Ovary (tissue), 3 donors: ENCODE measurements at regions not wholly inside any gene's neighbourhood (a gene's known extent, or its start where the extent isn't known, plus 50 kb on each side); places are given as distances from the start of the nearest gene placed in this dataset.

Experiments
- EP300 ChIP-seq: sonication (generic); formaldehyde crosslinking; IDR thresholded peaks from one replicate; pipeline ENCODE4 v1.6.1; 2017; ENCODE audit warnings: antibody characterized with exemption
- POLR2A ChIP-seq: fragments of 450-650 bp; IDR thresholded peaks from one replicate; pipeline ENCODE4 v1.6.1; 2017; ENCODE audit warnings: antibody characterized with exemption, mild to moderate bottlenecking, moderate library complexity
- TF ChIP-seq, protein P1 (sequence below), 3 donors: fragments of 450-650 bp in 2 of 3; fragments of 200-600 bp in 1 of 3; IDR thresholded peaks; one replicate each; pipeline versions ENCODE4 v1.5.1 to v1.8.0; 2016 to 2022; ENCODE audit warnings: antibody characterized with exemption in 3 of 3, mild to moderate bottlenecking in 1 of 3
- donor health status: DM: no; HTN: no; CAD: no.

DNA sequence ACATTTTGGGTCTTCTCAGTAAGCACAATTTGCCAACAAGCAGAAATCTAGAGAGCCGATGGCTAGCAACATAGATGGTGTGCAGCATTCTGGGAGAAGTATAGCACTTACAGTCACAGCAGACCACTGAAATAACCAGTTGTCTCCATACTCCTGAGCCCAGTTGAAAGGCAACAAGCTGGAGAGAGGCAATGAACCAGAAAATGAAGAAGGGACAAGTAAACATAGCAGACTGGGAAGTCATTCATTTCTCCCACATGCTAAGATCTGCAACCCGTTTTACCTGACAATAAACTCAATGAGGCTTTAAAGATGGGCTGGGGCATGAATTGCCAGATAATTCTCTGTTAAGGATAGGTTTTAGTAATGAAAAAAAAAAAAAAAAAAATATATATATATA, 575.6 kb upstream of the GRAMD2B start:
- TF ChIP-seq POLR2A (no peak), EP300 (no peak)
- TF ChIP-seq, protein P1, sequence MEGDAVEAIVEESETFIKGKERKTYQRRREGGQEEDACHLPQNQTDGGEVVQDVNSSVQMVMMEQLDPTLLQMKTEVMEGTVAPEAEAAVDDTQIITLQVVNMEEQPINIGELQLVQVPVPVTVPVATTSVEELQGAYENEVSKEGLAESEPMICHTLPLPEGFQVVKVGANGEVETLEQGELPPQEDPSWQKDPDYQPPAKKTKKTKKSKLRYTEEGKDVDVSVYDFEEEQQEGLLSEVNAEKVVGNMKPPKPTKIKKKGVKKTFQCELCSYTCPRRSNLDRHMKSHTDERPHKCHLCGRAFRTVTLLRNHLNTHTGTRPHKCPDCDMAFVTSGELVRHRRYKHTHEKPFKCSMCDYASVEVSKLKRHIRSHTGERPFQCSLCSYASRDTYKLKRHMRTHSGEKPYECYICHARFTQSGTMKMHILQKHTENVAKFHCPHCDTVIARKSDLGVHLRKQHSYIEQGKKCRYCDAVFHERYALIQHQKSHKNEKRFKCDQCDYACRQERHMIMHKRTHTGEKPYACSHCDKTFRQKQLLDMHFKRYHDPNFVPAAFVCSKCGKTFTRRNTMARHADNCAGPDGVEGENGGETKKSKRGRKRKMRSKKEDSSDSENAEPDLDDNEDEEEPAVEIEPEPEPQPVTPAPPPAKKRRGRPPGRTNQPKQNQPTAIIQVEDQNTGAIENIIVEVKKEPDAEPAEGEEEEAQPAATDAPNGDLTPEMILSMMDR (IDR thresholded peaks at IDR 0.05), result no peak
